Ovary (tissue), 7 donors: ENCODE measurements at regions not wholly inside any gene's neighbourhood (a gene's known extent, or its start where the extent isn't known, plus 50 kb on each side); places are given as distances from the start of the nearest gene placed in this dataset.

Experiments used
- DNase-seq, 5 donors: peaks; one replicate each; pipeline ENCODE4 v3.0.0-alpha.2; 2019 to 2020
- H3K27ac ChIP-seq, 2 donors: fragments of 200-600 bp; one replicate each; pipeline versions ENCODE4 v1.5.1 to v1.8.0; 2019 to 2022
- H3K27me3 ChIP-seq: fragments of 200-600 bp; one replicate; pipeline ENCODE4 v1.8.0; 2022
- H3K36me3 ChIP-seq: fragments of 200-600 bp; sonication (generic); one replicate; pipeline ENCODE4 v1.5.1; 2019
- H3K4me1 ChIP-seq: one replicate; pipeline ENCODE4 v1.8.1; 2013; ENCODE audit warnings: mild to moderate bottlenecking, moderate library complexity; ENCODE audit not compliant: insufficient read depth
- H3K4me3 ChIP-seq: fragments of 200-600 bp; sonication (generic); one replicate; pipeline ENCODE4 v1.5.1; 2017
- H3K9me3 ChIP-seq, 2 donors: fragments of 200-600 bp in 1 of 2; sonication (generic) in 1 of 2; one replicate each; pipeline versions ENCODE4 v1.5.1 to v1.8.1; 2013 to 2019; ENCODE audit warnings: mild to moderate bottlenecking in 1 of 2, moderate library complexity in 1 of 2
- CTCF ChIP-seq, 3 donors: fragments of 450-650 bp in 2 of 3; fragments of 200-600 bp in 1 of 3; IDR thresholded peaks; one replicate each; pipeline versions ENCODE4 v1.5.1 to v1.8.0; 2016 to 2022; ENCODE audit warnings: antibody characterized with exemption in 3 of 3, mild to moderate bottlenecking in 1 of 3
- EP300 ChIP-seq: sonication (generic); formaldehyde crosslinking; IDR thresholded peaks from one replicate; pipeline ENCODE4 v1.6.1; 2017; ENCODE audit warnings: antibody characterized with exemption
- POLR2A ChIP-seq: fragments of 450-650 bp; IDR thresholded peaks from one replicate; pipeline ENCODE4 v1.6.1; 2017; ENCODE audit warnings: antibody characterized with exemption, mild to moderate bottlenecking, moderate library complexity
- WGBS, 3 donors: extraction: QIAGEN DNeasy Blood & Tissue Kit in 1 of 3; methylation state at CpG; one replicate each; pipeline versions ENCODE4 v1.1.5 to v1.1.7; 2013 to 2017; 5-methylcytosine and 5-hydroxymethylcytosine counted together
- intact Hi-C, 4 donors: fragments of 100-400 bp; cut with DNase I; formaldehyde crosslinking; loops; one replicate each; pipeline versions ENCODE4 v1.11.0 to v1.15.1; 2022 to 2023
- donor health status: DM: no; HTN: no; CAD: no; lungs with moderate emphysema.
- donor health status: DM: no; HTN: no; CAD: no.
- donor health status: Bipolar disorder and iron deficiency.
- donor health status: DM: no; HTN: no; CAD: no.
- donor health status: DM: yes; HTN: yes; CAD: no.

GRCh38 chr16:26281381-26282110 is 589.8 kb downstream of the HS3ST4 start:
- no peak for DNase-seq
- intact Hi-C loops = no loop called here
- Histone ChIP-seq H3K36me3 (no peaks in the 10 kb centered on the region), H3K9me3 (no peaks in the 10 kb centered on the region), H3K4me1 (no peaks in the 10 kb centered on the region), H3K27ac (no peak overlapping the region), H3K27me3 (no peaks in the 10 kb centered on the region), H3K4me3 (no peak overlapping the region)
- TF ChIP-seq CTCF (IDR thresholded peaks at IDR 0.05) = no peak
- no peak for TF ChIP-seq EP300
- TF ChIP-seq POLR2A = no peak
- 64 to 76% (median 66%) methylated on average over 8 of the region's 8 CpGs for WGBS, 3 donors

- H3K36me3 ChIP-seq = no peaks in the 10 kb centered on the region
- 43 to 46% (median 45%) methylated on average over 12 of the region's 12 CpGs for WGBS, 3 donors
- H3K27ac ChIP-seq = no peak overlapping the region
- TF ChIP-seq CTCF (IDR thresholded peaks at IDR 0.05) (no peak), POLR2A (no peak), EP300 (no peak)
- intact Hi-C loops = no loop called here
- no peaks in the 10 kb centered on the region for H3K9me3 ChIP-seq
- no peaks in the 10 kb centered on the region for H3K4me1 ChIP-seq
- H3K4me3 ChIP-seq = no peak overlapping the region
- no peaks in the 10 kb centered on the region for H3K27me3 ChIP-seq
- no peak for DNase-seq
These were observed 604.0 kb downstream of the HS3ST4 start for GRCh38 chr16:26295625-26296304.

GRCh38 chr16:26301516-26301915 is 609.8 kb downstream of the HS3ST4 start:
- WGBS, 3 donors = 57 to 69% (median 60%) methylated on average over 2 of the region's 2 CpGs
- H3K27me3 ChIP-seq = no peaks in the 10 kb centered on the region
- no peak overlapping the region for H3K27ac ChIP-seq
- no peak for DNase-seq
- H3K9me3 ChIP-seq = no peaks in the 10 kb centered on the region
- H3K4me1 ChIP-seq = no peaks in the 10 kb centered on the region
- H3K36me3 ChIP-seq = no peaks in the 10 kb centered on the region
- intact Hi-C loops = no loop called here
- H3K4me3 ChIP-seq = no peak overlapping the region
- TF ChIP-seq CTCF (IDR thresholded peaks at IDR 0.05) (no peak), POLR2A (no peak), EP300 (no peak)

- no peak for TF ChIP-seq POLR2A
- no peak for TF ChIP-seq CTCF (IDR thresholded peaks at IDR 0.05)
- no peak for TF ChIP-seq EP300
- no peaks in the 10 kb centered on the region for H3K4me1 ChIP-seq
- H3K27me3 ChIP-seq = no peaks in the 10 kb centered on the region
- H3K9me3 ChIP-seq = no peaks in the 10 kb centered on the region
- H3K4me3 ChIP-seq = no peak overlapping the region
- no peak overlapping the region for H3K27ac ChIP-seq
- DNase-seq = no peak
- intact Hi-C loops = no loop called here
- no peaks in the 10 kb centered on the region for H3K36me3 ChIP-seq
- WGBS, 3 donors = 59 to 65% (median 59%) methylated on average over 12 of the region's 12 CpGs
These were observed 625.1 kb downstream of the HS3ST4 start for GRCh38 chr16:26316683-26317464.
